PFSK-1 (cell line): ENCODE measurements at regions not wholly inside any gene's neighbourhood (a gene's known extent, or its start where the extent isn't known, plus 50 kb on each side); places are given as distances from the start of the nearest gene placed in this dataset.

Experiments
- FOXP2 ChIP-seq: optimal IDR thresholded peaks from 2 replicates; pipeline ENCODE3; 2011; ENCODE audit warnings: borderline replicate concordance, control low read depth, inconsistent platforms; ENCODE audit not compliant: insufficient read depth; ENCODE audit errors: extremely low read length, extremely low read depth
- POLR2AphosphoS5 ChIP-seq: IDR thresholded peaks from 2 replicates; pipeline ENCODE4 v1.6.1; 2012; ENCODE audit warnings: low read depth, mild to moderate bottlenecking, control low read depth, low read length, moderate library complexity
- SIN3A ChIP-seq: IDR thresholded peaks from 2 replicates; pipeline ENCODE4 v1.6.1; 2012; ENCODE audit warnings: mild to moderate bottlenecking, low read length, moderate library complexity, borderline replicate concordance; ENCODE audit not compliant: insufficient read depth

- TF ChIP-seq POLR2AphosphoS5, result no peak
- no peak for TF ChIP-seq SIN3A
- no peak for TF ChIP-seq FOXP2
Observed at GRCh38 chr13:83204886-83205285, 677.4 kb downstream of the SLITRK1 start.
